Stimulated activated CD8-positive, alpha-beta memory T cell treated with anti-CD3 and anti-CD28 coated beads, Interleukin-4, amount 100 ng/mL, for 4 hours (primary cell): ENCODE measurements at regions not wholly inside any gene's neighbourhood (a gene's known extent, or its start where the extent isn't known, plus 50 kb on each side); places are given as distances from the start of the nearest gene placed in this dataset.

ENCODE experiments used
- DNase-seq, 2 donors: peaks; one replicate each; pipeline ENCODE4 v3.0.0-alpha.2; 2020; ENCODE audit warnings: low read depth in 2 of 2, low spot score in 1 of 2

DNA sequence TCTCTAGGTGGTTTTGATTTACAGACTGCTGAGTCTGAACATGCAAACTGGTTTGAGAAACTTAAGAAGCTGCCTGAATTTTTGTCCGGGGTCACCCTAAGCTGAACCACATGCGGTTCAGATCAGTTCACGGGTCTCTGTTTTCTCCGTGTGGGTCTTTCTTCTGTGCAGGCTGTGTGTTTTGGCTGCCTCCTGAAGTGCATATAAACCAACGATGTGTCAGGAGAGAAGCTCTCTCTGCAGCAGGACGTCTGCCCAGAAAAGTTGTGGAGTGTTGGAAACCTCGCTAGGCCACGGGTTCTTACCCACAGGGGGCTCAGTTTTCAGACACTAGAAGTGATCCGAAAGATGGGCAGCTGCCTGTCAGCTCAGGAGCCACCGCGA lies 364.2 kb downstream of the IRX2 start:
- DNase-seq, result no peak

DNA sequence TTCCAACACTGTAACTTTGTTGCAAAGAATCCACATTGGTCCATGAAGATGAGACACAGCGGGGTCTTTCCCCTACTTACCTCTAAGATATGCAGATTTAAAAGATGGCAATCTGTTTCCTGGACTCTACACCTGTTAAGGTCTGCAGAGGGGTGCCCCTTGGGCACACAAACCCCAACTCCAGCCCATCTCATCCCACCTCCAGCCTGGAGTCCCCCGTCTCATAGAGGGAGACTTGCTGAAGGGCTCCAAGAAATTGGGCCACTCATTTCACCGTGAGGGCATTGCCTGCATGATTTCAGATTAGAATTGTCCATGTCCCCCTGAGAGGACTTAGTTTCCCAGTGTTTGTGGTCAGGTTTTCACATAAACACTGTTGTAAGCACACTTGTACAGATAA lies 365.7 kb downstream of the IRX2 start:
- DNase-seq, result no peak

DNA sequence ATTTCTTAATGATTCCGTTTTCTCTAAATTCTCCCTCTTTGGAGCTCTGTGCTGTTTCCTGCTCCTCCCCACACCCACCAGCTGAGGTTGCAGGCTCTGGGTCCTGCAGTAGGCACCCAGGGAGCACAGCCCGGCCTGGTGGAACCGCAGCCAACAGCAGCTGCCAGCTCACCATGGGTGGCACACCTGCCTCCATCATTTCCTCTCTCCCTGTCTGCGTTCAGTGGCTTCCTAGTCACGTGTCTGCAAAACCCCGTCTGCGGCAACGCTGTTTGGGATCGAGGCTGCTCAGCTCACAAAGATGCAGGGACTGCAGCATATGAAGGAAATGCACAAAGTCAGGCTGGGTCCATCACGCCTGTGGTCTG lies 367.8 kb downstream of the IRX2 start:
- DNase-seq, result no peak

DNA sequence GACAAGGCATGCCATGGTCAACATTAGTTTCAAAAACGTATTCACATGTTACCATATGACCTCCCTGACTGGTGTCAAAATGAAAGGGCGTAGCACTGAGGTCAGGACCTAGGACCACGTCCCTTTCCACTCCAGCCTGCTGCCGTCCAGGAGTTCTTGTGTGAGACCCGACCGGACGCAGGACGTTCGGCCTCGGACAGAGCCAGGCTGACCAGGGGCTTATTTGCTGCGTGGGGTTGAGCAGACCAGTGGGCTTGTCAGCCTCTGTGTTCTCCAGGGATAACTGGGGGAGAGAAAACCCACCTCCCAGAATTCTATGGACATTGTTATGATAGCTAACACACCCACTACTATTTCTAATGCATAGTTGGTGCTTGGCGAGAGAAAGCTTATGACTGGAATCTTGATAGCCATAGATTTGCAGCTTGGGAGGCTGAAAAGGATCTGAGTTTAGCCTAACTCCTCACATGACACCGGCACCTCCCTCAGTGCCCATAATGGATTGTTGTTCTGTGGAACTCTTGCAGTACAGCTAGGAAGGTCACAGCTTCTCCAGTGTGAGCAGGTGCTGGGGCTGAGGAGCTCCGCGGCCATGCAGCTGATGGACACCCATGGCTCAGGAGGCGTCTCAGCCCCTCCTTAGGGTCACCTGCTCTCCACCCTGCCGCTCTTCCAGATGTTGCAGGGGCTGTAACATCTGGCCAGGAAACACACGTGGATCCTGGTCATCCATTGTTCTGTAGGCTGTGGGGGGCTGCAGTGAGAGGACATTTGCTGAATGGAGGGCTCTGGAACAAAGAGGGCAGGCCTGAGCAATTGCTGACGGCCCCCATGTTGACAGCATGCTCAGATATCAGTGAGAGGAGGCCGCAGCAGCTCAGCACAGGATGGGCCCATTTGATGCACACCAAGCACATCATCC lies 368.4 kb downstream of the IRX2 start:
- DNase-seq, result no peak

DNA sequence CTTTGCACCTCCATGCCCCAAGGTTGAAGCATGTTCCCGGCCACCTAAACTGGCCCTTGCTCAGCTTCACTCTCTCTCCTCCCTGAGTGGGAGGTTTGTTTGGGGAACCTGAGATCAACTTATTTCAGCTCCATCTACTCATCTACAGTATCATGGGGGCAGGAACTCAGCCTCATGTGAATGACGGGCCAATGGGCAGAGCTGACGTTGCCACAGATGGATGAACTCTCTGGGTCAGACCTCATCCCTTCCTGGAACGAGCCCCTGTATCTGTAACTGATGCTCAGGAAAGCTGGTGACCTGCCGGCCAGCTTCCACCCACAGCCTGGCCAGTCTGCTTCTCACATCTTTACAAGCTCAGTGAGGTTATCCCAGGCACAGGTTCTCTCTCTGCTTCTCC lies 369.6 kb downstream of the IRX2 start:
- no peak for DNase-seq

DNA sequence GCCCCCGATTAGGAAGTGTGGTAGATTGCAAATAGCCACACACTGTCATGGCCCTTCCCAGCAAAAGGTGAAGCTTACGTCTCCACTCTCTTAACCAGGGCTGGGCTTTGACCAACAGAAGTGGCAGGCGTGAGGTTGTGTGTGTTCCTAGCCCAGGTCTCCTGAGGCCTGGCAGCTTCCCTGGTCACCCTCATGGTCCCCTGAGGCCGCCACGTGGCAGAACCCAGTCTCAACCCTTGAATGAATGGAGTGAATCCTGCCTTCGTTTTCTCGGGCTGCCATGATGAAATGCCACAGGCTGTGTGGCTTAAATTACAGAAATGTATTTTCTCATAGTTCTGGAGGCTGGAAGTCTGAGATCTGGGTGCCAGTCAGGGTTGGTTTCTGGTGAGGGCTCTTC lies 370.4 kb downstream of the IRX2 start:
- DNase-seq, result no peak

DNA sequence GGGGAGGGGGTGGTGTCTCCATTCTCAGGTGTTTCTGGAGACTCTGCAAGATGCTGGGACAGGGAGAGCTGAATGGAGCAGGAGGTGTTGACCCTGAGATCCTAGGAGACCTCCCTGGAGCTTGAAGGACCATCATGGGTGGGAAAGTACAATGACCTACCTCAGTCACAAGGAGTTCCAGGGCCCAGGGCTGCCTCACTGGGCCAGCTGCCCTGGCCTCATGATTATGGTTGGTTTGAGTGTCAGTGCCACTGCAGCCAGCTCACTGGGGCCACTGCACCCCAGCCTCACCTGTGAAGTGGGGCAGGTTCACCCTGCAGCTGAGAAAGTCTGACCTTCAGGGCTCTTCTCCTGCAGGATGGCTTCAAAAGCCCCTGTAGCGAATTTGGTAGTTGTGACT lies 372.5 kb downstream of the IRX2 start:
- no peak for DNase-seq

DNA sequence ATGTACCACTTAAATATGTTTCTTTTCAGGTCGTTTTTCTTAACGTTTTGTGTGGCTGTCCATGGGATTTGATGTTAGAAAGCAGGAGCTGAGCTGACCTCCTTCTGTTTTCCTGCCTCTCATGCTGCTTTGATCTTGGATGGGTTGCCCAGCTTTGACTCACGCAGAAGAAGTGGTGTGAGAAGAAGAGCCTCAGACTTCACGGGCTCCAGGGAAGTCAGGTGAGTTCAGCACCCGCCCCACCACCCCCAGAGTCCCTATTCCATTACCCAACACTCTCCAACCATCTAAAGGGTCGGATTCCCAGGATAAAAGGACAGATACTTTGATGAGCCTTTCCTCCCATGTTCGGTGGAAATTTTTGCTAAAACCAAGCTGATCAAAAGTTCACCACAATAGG lies 373.4 kb downstream of the IRX2 start:
- no peak for DNase-seq

DNA sequence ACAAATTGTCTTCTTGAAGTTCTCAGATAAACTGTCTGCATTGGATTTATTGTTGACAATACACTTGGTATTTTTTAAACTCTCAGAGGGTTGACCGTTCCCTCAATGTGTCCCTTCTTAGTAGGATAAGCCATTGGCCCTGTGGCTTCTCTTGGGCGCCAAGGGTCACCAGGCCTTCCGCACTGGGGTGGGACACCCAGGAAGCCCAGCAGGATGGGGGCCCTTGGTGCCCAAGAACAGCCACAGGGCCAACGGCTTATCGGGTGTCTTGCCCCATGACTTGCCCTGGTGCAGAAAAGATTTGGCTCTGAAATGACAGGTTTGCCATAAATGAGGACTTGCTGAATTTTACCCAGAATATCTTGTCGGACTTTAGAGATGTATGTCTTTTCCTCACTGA lies 375.0 kb downstream of the IRX2 start:
- DNase-seq, result no peak

DNA sequence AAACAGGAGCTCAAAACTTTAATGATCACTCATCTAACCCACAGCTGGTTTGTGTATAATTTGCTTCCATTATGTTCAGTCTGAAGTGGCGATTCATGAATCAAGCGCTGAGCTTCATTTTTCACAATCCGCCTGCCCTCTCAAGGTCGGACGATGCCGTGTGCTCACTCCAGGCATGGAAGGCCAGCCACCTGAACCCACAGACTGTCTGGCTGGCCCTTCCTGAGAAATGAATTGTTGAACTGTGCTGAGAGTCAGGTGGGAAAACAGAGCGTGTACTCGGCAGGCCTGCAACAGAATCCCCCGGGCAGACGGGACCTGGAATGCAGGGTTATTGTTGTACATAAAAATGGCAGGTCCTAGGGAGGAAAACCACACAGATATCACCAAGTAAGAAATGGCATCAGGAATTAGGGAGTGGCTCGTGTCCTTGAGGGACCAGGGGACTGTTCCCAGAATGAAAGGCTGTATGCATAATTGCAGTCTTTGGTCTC lies 375.7 kb downstream of the IRX2 start:
- no peak for DNase-seq

DNA sequence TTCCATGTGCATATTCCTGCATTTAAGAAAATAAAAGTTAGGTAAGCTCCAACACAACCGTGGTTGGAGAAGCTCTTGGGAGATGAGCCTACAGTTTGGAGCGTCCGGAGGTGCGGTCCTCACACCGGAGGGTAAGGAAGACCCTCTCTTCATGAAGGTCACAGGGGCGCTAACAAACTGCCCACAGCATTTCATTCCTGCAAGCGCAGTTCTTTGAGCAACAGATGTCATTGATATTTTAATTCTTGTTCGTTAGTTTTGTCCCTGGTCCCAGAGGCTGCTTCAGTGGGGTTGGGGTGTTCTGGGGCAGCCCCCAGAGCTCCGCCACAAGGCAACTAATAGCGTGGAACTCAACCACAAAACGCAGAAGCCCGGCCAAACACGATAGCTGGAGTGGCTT lies 376.2 kb downstream of the IRX2 start:
- no peak for DNase-seq

DNA sequence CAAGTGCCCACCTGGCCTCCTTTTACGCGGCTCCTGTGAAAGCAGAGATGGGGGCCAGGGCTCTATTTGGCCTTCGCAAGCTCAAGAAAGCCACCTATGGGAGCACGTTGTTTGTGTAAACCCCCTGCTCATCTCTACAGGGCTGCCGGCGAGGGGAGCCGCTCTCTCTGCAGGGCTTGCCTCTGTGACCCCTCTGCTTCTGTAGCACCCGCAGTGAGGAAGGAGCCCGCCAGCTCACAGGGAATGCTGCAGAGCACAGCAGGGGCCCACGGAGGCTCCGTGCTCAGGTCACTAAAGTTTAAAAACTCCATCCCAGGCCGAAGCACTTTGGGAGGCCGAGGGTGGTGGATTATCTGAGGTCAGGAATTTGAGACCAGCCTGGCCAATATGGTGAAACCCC lies 376.8 kb downstream of the IRX2 start:
- no peak for DNase-seq

DNA sequence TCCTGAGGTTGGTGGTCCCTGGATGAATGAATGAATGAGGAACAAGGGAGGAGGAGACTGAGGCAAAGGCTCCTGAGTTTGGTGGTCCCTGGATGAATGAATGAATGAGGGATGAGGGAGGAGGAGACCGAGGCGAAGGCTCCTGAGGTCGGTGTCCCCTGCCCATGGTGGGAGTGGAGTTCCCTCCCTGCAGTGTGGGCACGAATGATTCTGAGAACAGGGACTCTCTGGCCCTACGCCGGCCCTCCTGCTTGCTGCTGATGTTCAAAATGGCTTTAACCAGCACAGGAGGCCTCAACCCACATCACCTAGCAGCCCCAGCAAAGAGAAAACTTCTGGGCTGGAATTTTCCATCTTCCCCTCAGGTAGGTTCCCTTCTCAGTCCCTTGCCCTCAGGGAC lies 377.8 kb downstream of the IRX2 start:
- no peak for DNase-seq

DNA sequence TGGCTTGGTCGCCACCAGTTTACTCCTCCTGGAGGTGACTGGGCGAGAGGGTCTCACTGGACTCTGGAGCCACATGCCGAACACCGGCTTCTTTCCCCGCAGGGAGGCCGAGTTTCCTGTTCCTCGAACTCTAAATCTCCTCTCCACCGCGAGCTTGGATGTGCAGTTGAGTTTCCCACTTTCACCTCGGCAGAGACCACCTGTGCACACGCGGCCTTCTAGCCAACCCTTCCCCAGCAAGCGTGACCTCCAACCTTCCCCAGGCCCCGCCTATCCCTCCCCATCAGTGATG lies 380.1 kb downstream of the IRX2 start:
- no peak for DNase-seq

DNA sequence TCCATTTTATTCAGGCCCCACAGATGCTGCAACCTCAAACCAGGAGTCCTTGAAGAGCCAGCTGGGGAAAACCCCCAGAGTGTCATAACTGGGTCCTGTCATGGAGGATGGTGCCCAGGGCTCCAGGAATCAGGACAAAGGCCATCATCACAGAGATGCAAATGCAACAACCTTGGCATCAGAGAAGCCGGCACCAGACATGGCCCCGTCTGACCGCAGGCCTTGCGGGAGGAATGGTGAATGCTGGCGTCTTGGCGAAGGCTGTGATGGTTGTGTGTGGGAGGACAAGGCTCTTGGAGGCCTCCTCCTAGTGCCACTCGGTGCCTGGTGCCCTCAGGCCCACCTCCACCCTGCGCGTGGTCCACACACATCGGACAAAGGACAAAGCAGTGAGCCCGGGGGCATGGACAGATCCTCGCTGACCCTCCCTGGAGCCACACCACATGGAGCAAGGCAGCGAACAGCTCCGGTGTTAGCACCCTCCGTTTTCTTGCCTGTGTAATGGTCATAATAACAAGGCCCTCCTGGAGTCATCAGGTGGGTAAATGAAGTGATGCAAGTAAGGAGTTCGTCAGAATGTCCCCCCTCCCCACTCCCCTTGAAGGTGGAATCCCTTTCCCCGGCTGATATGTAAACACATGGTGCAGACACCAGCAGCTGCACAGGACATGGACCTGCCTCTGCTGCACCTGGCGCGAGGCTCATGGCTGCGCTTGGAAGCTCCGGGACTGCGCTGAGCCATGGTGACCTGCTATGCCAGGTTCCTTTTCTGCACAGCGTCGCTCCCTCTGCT lies 380.7 kb downstream of the IRX2 start:
- DNase-seq, result no peak

DNA sequence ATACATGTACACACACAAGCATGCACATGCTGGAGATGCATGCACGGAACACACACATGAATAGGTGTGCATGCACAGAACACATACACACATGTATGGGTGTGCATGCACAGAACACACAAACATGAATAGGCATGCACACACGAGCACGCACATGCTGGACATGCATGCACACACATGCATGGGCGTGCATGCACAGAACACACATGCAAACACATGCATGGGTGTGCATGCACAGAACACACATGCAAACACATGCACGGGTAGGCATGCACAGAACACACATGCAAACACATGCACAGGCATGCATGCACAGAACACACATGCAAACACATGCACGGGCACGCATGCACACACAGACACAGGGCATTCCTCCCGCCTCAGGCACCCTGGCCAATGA lies 382.3 kb downstream of the IRX2 start:
- no peak for DNase-seq

DNA sequence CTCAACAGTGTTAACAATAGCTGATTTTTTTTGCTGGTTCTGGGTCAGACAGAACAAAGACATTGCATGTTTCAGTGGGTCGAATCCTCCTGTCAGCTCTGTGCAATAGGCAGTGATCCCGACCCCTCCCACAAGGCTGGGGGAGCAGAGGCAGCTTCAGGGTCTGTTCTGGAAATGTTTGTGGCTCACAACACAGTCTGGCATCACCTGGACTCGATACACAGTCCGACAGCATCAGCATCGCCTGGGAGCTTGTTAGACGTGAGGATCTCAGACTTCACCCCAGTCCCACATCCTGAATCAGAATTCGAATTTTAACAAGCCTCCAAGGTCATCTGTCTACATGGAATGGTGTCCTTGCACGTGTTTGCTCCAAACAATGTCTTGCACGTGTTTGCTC lies 384.7 kb downstream of the IRX2 start:
- DNase-seq, result no peak

DNA sequence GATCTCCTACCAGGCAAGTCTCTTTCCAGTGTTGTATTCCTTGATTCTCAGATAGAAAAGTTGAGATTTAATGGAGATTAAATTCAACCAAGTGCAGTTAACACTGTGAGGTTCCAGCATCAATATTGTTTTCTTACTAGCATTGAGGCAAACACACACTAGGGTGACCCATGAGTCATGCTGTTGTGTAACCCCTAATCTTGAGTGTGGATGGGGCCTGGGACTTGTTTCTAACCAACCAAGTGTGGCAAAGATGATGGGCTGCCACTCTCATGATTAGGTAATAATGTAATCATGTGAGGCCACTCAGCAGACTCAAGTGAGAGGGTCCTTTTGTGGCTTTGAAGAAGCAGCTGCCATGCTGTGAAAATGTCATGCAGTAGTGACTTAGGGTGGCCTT lies 394.2 kb downstream of the IRX2 start:
- DNase-seq, result no peak

DNA sequence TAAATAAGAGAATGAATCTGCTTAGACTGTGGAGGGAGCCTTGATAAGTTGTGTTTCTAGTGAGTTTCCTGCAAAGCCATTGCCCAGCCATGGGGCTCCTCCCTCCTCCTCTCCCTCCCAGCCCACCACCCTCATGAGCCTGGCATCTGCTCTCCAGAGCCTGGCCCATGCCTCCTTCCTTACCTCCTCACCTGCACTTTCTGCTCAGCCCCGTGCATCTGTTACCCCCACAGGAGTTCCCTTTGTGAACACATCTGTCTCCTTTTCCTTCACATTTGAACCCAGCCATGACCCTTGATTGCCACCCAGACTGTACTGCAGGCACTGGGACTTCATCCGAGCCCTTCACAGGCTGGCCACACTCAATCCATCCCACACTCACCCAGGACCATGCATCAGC lies 395.6 kb downstream of the IRX2 start:
- no peak for DNase-seq

DNA sequence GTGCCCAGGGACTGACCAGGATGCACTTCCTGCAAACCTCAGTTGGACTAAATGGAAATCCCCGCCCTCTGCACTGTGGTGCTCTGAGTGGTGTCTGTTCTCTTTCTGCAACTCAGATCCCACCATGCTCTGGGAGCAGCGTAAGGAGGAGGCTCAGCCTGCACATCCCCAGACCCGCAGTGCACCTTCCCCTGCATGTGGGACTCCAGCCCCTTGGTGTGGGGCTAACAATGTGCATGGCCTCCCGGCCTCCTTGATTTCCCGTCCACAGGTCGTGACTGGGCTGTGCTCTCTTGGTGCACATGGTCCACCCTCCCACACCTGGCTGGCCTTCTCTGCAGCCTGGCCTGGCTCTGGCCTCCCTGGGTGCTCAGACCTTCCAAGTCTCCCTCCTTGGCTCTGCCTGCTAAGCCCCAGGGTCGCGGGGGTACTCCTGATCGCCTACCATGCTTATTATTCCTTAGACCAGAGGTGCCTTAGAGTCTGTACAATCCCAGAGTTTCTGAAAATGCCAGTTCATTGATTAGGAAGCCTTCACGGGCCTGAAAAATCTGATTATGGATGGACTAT lies 397.5 kb downstream of the IRX2 start:
- DNase-seq, result no peak

DNA sequence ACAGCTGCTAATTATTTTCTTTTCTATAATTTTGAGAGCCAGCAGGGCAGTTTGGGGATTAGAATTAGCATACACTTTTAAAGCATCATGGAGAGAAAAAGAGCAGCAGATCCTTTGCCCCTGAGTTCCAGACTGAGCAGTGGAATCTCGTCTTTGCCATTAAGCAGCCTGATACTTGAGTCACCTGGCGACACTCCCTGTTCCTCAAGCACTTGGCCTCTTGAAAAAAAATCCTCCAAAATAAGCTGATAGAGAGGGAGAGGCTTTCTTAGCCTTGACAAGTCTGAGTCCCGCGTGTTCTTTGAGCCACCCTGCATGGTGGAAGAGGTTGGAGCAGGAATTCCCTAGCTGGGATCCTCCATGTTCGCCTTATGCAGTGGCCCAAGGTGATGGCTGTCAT lies 398.3 kb downstream of the IRX2 start:
- DNase-seq, result no peak

DNA sequence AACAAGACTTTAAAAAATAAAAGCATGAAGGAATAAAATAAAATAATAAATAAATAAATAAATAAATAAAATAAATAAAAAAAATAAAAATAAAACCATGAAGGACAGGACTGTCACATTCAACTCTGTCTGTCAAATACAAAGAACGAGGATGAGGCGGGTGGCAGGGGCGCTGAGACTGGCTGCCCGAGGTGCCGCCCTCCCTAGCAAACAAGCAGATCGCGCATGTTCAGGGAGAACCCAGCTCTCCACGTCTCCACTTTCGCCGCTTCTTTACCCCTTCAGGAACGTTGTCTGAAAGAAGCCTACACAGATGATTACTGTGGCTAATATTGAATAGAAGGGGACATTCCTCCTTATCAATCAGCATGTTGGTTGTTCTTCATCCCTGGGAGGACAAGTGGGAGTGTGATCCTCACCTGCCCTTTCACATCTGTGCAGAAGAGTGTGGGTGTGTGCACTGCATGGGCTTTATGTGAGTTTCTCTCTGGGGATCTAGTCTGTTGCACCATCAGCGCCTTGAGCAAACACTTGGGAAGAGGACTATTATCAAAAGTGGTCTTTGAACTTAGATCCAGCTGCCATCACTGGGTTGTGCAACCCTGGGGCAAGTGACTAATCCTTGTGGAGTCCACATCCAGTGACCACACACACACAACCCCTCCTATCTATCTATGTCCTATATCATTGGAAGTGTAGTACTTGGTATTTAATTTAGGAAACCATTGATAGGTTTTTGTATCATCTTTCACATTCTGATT lies 399.2 kb downstream of the IRX2 start:
- DNase-seq, result no peak
